Femur (tissue), 1 donor: ENCODE measurements at regions not wholly inside any gene's neighbourhood (a gene's known extent, or its start where the extent isn't known, plus 50 kb on each side); places are given as distances from the start of the nearest gene placed in this dataset.
A peak's percentile ranks its signal among the peaks of the same experiment; 100 is the strongest.
"Not testable (repeated sequence)": the region's sequence is repeated elsewhere in the genome, so short reads cannot be mapped to it uniquely, and the experiment has no call there.

Source experiments
- DNase-seq: peaks from one replicate; pipeline ENCODE4 v3.0.0-alpha.2; 2017

DNA sequence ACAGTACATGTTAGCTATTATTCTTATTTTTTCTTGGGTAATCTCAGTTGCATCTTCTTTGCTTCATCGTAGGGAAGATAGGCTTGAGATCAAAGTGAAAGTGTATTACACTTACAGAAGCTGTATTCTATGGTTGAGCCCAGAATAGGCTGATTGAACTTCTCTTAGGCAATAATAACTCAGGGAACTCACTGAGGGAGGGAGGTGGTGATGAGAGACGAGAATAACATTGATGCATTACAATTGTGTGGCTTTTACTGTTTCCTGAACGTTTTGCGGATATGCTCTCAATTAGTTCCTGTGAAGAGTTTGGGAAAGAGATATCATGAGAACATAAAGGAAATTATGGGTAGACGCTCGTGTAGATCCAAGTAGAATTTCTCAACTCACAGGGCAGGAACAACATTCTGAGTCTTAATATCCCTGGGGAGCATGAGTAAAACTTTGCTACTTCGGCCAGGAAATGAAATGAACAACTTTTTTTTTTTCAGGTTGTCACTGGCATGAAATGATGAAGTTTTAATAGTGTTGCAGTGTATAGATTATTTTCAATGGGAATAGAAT lies 302.2 kb downstream of the TUSC7 start:
- no peak for DNase-seq

GRCh38 chr3:117016378-117016777 lies 306.8 kb downstream of the TUSC7 start:
- no peak for DNase-seq

DNA sequence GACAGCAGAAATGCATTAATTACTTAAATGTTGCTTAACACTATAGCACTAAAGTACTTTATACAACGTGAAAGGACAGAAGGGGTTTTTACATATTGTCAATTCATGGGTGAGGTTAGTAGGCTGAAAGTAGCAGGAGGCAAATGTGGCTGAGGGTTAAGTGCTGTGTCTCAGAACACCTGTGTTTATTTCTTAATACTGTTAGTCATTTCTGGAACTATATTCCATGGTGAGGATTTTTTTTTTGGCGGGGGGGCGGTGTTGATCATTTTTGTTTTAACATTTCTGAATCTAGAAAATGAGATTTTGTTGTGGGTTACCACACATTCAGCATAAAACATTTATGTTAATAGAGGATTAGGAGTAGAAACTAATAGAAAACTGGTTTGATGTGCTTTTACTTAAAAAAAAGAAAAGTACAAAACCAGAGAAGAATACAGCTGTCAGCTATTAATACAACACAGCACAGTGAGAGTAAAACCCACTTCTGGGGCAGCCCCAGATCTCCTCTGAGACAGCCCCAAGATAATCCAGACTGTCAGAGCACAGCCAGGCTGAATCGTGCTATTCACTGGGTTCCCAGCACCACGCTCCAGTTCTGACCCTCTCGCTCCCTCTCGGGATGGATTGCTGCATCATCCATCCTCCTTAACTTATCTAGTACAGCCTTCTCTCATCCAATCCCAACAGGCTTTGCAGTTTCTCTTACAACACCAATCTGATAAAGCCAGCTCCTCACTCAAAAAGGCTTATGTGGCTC lies 307.7 kb downstream of the TUSC7 start:
- DNase-seq, result no peak

GRCh38 chr3:117018655-117019054 lies 309.1 kb downstream of the TUSC7 start:
- no peak for DNase-seq

- DNase-seq, result peak; percentile 76
Measured at GRCh38 chr3:117019082-117019713, 309.6 kb downstream of the TUSC7 start.

DNA sequence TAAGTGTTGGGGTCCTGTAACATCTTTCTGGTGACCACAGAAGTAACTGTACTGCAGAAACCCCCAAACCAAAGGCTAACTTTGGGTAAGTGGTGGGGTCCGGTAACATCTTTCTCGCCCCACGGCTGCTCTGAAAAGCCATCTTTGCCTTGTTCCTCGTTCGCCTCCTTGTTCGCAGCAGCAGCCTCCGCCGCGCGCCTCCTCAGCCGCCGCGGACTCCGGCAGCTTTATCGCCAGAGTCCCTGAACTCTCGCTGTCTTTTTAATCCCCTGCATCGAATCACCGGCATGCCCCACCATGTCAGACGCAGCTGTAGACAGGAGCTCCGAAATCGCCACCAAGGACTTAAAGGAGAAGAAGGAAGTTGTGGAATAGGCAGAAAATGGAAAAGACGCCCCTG lies 316.8 kb downstream of the TUSC7 start:
- no peak for DNase-seq

DNA sequence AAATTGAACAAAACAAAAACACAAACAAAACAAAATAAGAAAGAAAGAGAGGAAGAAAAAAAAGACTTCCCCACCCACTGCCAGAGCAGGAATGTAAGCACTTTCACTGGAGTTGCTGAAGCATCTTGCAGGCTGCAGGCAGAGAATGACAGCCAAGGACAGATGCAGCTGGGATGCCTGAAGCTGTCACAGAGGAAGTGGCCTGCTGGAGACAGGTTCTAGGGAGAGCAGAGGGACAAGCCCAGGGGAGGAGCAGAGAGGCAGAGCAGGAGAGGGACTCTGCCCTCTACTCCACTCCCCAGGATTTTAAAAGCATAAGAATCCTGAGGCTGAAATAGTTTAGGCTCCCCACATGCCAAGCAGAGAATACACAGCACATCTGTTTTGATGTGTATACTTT lies 326.2 kb downstream of the TUSC7 start:
- no peak for DNase-seq

- DNase-seq, result peak; percentile 44
Measured at GRCh38 chr3:117036259-117036799, 326.8 kb downstream of the TUSC7 start.

DNA sequence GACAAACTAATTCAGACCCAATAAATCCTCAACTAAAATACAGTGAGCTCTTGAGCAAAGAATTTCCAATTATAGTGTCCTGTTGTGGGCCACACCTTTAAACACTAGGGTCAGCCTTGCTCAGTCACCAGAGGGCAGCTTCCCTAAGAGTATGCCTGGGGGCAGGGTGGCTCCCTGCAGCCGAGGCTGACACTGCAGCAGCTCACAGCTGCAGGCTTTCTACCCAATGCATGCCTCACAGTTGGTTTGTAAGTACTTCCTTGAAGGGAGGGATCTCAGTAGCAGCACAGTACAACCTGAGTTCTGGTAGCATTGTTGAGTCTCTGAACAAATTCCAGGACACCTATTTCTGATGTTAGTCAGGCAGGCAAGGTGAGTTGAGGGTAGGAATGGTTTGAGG lies 335.6 kb downstream of the TUSC7 start:
- no peak for DNase-seq

DNA sequence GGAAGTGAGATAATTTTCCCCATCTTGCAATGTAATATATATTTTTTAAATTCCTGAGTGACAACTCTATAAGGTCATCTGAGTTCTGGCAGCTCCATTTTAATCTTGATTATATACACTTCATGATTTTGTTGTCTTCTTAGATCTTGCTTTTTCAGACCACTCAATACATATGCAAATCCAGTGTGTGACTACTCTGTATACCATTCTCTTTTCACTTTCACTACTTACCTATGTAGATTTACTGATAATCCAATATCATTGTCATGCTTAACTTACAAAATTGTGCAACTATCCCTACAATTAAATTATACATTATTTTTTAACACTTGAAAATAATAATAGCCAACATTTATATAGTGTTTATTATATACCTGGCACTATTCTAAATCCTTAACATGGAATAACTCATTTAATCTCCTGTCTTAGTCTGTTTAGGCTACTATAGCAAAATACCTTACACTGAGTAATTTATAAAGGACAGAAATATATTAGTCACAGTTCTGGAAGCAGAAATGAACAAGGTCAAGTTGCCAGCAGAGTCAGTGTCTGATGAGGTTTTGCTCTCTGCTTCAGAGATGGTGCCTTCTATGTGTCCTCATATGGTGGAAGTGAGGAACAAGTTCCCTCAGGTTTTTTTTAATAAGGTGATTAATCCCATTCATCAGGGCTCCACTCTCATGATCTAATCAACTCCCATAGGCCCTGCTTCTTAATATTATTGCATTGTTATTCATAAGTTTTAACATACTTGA lies 338.5 kb downstream of the TUSC7 start:
- no peak for DNase-seq

- no peak for DNase-seq
Measured at GRCh38 chr3:117052395-117052794, 342.8 kb downstream of the TUSC7 start.

DNA sequence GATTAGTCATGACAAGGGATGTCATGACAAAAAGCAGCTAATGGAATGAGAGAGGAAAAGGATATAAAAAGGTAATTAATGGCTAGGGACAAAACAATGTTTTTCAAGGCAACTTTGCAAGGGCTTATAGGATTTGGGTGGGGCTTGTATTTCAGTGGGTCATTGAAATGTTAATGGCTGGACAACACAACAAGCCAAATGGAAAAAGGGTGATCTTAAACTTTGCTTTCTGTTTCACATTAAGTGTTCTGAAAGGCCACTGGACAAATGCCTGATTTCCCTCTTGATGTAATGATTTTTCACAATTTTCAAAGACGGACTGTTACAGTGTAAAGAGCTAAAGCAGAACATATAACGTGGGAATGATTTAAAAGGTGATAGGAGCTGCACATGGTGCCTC lies 345.0 kb downstream of the TUSC7 start:
- DNase-seq, result no peak

GRCh38 chr3:117056946-117057345 lies 347.4 kb downstream of the TUSC7 start:
- not testable (repeated sequence) for DNase-seq

DNA sequence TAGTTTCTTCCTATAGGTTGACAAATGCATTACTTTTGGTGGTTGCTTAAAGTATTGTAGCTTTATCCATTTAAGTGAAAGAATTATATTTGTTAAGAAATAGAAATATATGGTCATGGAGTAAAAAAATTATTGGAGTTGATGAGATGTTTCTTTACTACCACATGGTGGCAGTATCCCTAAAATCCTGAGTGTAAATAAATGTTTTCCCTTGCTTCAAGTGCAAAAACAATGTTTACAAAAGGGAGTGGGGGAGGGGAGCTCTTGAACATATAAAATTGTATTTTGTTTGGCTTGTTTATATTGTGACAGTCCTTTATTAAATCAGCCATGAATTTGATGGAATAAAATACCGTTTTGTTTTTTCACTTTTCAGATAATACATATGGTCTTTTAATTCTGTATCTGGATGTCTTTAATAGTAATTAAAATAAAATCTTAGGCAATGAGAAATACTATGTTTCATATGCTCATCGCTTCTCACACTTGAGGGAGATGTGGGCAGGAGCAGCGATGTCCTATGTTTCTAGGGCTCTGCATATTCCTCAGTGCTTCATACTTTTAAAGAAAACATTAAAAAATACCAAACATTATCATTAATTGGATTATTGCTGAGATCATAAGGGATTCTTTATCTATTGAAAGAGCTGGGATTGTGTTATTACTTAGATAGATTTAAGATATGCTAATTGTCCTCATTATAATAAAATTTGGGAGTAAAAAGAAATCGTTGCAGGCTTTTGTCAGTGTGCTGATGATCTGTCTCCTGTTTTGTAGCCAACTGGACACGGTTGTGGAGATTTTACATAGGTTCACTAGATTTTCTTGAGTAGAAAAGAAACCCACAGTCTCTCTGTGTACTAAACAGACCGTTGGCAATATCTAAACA lies 349.7 kb downstream of the TUSC7 start:
- no peak for DNase-seq

GRCh38 chr3:117059956-117060270 lies 350.3 kb downstream of the TUSC7 start:
- DNase-seq, result no peak

DNA sequence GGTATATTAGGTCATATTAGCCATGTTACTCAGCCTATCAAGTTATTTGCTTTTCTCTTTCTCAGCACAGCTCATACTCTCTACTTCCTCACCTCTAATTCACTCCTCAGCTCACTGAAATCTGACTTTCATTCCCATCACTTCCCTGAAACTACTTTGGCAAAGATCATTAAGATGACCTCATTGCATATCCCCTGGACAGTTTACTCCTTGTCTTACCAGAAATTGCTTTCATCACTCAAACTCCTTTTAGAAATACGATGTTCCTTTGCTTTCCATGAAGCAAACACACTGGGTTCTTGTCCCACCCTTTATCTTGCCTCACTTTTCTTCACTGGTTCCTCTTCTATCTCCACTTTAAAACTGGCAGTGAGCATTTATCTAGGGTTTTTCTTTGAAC lies 354.4 kb downstream of the TUSC7 start:
- no peak for DNase-seq

GRCh38 chr3:117068301-117068700 lies 358.7 kb downstream of the TUSC7 start:
- no peak for DNase-seq

DNA sequence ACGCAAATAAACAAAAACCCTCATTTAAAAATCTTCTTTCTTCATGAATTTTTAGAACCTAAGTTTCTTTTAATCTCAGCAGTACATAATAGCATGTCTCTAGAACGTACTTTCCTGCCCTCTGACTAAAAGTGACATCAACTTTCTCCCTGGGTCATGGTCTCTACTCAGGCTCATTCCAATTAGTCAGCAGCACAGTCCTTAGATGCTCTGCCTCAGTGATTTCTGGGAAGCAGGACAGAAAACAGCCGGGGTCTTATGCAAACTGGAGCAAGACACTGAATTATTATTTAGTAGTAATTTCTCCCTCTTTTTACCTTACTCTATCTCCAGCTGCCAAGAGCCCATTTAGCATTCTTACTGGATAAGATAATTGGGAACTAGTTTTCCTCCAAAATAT lies 365.2 kb downstream of the TUSC7 start:
- DNase-seq, result no peak

DNA sequence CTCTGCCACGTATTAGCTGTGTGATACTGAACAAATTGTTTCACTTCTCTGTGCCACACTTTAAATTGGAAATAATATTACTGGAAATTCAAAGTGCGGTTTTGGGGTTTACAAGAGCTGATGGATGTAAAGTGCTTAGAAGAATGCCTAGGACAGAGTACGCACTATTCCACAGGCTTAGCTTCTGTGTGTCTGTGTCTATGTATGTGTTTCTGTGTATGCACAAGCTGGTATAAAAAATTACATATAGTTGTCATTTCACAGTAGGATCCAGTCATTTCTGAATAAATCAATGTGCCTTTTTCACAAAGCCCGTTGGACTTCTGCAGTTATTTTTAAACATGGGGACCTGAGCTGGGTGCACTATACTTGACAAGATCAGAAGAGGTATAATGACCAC lies 370.4 kb downstream of the TUSC7 start:
- no peak for DNase-seq

GRCh38 chr3:117080872-117081271 lies 371.3 kb downstream of the TUSC7 start:
- DNase-seq, result no peak

GRCh38 chr3:117084277-117084676 lies 374.7 kb downstream of the TUSC7 start:
- DNase-seq, result no peak

- no peak for DNase-seq
Measured at GRCh38 chr3:117084739-117085270, 375.2 kb downstream of the TUSC7 start.
